Glutamatergic neuron (in vitro differentiated cells): ENCODE measurements at regions not wholly inside any gene's neighbourhood (a gene's known extent, or its start where the extent isn't known, plus 50 kb on each side); places are given as distances from the start of the nearest gene placed in this dataset.
"Not testable (repeated sequence)": the region's sequence is repeated elsewhere in the genome, so short reads cannot be mapped to it uniquely, and the experiment has no call there.

Source experiments
- DNase-seq: peaks from one replicate; pipeline ENCODE4 v3.0.0; 2022
- H3K27ac Mint-ChIP-seq: one replicate; pipeline ENCODE4 v1.8.0; 2020; ENCODE audit warnings: mild to moderate bottlenecking, mixed read lengths, inconsistent platforms; ENCODE audit not compliant: unreplicated experiment
- H3K27me3 Mint-ChIP-seq: one replicate; pipeline ENCODE4 v1.8.0; 2020; ENCODE audit warnings: mild to moderate bottlenecking, moderate library complexity, mixed read lengths, inconsistent platforms; ENCODE audit not compliant: unreplicated experiment
- H3K36me3 Mint-ChIP-seq: one replicate; pipeline ENCODE4 v1.8.0; 2020; ENCODE audit warnings: mild to moderate bottlenecking, mixed read lengths, inconsistent platforms; ENCODE audit not compliant: unreplicated experiment
- H3K4me1 Mint-ChIP-seq: one replicate; pipeline ENCODE4 v1.8.0; 2020; ENCODE audit warnings: mild to moderate bottlenecking, low read depth, mixed read lengths, inconsistent platforms; ENCODE audit not compliant: unreplicated experiment
- H3K4me3 Mint-ChIP-seq: one replicate; pipeline ENCODE4 v1.8.0; 2020; ENCODE audit warnings: mild to moderate bottlenecking, mixed read lengths, inconsistent platforms; ENCODE audit not compliant: unreplicated experiment
- H3K9me3 Mint-ChIP-seq: one replicate; pipeline ENCODE4 v1.8.0; 2020; ENCODE audit warnings: mild to moderate bottlenecking, moderate library complexity, mixed read lengths, inconsistent platforms; ENCODE audit not compliant: unreplicated experiment
- TF ChIP-seq, protein P1 (sequence below): fragments of 200-600 bp; sonication (generic); IDR thresholded peaks from one replicate; pipeline ENCODE4 v1.5.0; 2021; ENCODE audit not compliant: partially characterized antibody, unreplicated experiment

DNA sequence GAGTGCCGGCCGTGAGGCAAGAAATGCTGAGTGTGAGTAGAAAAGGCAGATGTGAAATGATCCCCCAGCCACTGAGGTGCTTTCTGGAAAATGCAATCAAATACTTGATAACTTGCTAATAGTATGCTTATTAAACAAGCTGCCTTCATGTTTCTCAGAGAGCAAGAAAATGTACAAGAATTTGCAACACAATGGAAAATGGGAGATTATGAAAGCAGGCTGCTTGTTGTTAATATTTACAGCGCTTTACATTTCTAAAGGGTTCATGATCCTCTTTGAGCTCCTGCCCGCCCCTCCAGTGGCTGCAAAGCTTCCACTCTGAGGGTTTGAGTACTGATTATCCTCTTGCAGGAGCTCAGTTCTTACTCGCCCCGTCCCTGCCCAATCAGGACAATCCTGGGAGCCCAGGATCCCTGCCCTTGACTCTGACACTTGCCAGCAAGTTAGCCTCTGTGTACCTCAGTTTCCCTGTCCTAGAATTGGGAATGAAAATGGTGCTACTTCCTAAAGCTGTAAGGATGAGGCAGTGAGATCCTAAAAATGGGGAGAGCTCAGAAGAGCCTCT is 645.1 kb downstream of the TBC1D22A start:
- Mint-ChIP-seq H3K9me3 (peaks cover 26% of the 10 kb centered on the region), H3K4me1 (no peaks in the 10 kb centered on the region), H3K36me3 (peaks cover 29% of the 10 kb centered on the region), H3K27ac (no peak overlapping the region), H3K4me3 (no peak overlapping the region), H3K27me3 (peaks cover 6% of the 10 kb centered on the region)
- DNase-seq: no peak
- TF ChIP-seq, protein P1, sequence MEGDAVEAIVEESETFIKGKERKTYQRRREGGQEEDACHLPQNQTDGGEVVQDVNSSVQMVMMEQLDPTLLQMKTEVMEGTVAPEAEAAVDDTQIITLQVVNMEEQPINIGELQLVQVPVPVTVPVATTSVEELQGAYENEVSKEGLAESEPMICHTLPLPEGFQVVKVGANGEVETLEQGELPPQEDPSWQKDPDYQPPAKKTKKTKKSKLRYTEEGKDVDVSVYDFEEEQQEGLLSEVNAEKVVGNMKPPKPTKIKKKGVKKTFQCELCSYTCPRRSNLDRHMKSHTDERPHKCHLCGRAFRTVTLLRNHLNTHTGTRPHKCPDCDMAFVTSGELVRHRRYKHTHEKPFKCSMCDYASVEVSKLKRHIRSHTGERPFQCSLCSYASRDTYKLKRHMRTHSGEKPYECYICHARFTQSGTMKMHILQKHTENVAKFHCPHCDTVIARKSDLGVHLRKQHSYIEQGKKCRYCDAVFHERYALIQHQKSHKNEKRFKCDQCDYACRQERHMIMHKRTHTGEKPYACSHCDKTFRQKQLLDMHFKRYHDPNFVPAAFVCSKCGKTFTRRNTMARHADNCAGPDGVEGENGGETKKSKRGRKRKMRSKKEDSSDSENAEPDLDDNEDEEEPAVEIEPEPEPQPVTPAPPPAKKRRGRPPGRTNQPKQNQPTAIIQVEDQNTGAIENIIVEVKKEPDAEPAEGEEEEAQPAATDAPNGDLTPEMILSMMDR: no peak

GRCh38 chr22:47406896-47407295 is 644.4 kb downstream of the TBC1D22A start:
- DNase-seq: no peak
- Mint-ChIP-seq H3K4me1 (no peaks in the 10 kb centered on the region), H3K36me3 (peaks cover 33% of the 10 kb centered on the region), H3K27ac (no peak overlapping the region), H3K4me3 (no peak overlapping the region), H3K27me3 (peaks cover 8% of the 10 kb centered on the region), H3K9me3 (peaks cover 30% of the 10 kb centered on the region)
- TF ChIP-seq, protein P1: no peak

- peaks cover 9% of the 10 kb centered on the region for H3K27me3 Mint-ChIP-seq
- DNase-seq: no peak
- H3K27ac Mint-ChIP-seq: no peak overlapping the region
- no peak overlapping the region for H3K4me3 Mint-ChIP-seq
- H3K9me3 Mint-ChIP-seq: peaks cover 30% of the 10 kb centered on the region
- TF ChIP-seq, protein P1: no peak
- no peaks in the 10 kb centered on the region for H3K4me1 Mint-ChIP-seq
- peaks cover 36% of the 10 kb centered on the region for H3K36me3 Mint-ChIP-seq
Observed at GRCh38 chr22:47406180-47406834, 643.9 kb downstream of the TBC1D22A start.

DNA sequence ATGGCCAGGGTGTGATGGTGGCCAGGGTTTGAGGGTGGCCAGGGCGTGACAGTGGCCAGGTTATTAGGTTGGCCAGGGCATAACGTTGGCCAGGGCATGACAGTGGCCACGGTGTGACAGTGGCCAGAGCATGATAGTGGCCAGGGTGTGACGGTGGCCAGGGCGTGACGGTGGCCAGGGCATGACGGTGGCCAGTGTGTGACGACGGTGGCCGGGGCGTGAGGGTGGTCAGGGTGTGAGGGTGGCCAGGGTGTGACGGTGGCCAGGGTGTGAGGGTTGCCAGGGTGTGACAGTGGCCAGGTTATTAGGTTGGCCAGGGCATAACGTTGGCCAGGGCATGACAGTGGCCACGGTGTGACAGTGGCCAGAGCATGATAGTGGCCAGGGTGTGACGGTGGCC is 642.8 kb downstream of the TBC1D22A start:
- not testable (repeated sequence) for H3K27ac Mint-ChIP-seq, DNase-seq, H3K4me3 Mint-ChIP-seq, H3K27me3 Mint-ChIP-seq, H3K4me1 Mint-ChIP-seq
- Mint-ChIP-seq H3K36me3 (peaks cover 28% of the 10 kb centered on the region), H3K9me3 (peaks cover 30% of the 10 kb centered on the region)

DNA sequence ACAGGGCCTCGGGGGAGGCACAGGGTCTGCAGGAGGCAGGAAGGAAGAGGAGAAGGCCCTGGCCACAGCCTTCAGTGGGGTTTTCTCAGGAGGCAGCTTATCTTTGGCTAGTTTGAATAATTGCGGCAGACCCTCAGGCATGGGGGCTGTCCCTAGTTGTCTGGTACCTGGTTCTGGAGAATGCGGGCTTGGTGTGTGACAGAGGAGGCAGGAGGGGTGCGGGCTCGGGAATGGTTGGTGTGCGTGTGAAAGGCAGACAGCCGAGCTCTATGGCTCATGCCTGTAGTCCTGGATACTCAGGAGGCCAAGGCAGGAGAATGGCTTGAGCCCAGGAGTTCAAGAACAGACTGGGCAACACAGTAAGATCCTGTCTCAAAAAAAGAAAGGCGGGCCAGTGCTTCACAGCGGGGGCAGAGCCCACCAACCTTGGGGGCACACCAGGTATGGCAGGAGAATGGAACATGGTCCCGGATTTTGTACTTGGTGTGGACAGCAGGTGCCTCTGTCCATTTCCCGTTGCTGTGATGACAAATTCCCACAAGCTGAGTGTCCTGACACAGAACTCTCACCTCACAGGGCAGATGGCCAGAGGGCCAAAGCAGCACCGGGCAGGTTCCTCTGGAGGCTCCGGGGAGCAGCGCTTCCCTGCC is 640.6 kb downstream of the TBC1D22A start:
- Mint-ChIP-seq H3K4me1 (no peaks in the 10 kb centered on the region), H3K4me3 (no peak overlapping the region), H3K36me3 (peaks cover 25% of the 10 kb centered on the region), H3K27ac (no peak overlapping the region), H3K27me3 (peaks cover 7% of the 10 kb centered on the region), H3K9me3 (peaks cover 28% of the 10 kb centered on the region)
- DNase-seq: no peak
- TF ChIP-seq, protein P1: no peak
